ENCODE measurements at regions not wholly inside any gene's neighbourhood (a gene's known extent, or its start where the extent isn't known, plus 50 kb on each side); places are given as distances from the start of the nearest gene placed in this dataset.
A peak's percentile ranks its signal among the peaks of the same experiment; 100 is the strongest.
"Not testable (repeated sequence)": the region's sequence is repeated elsewhere in the genome, so short reads cannot be mapped to it uniquely, and the experiment has no call there.

- not testable (repeated sequence) for H3K4me3 ChIP-seq (ENCODE audit: low read depth, low read length); H3K9me3 ChIP-seq (ENCODE audit: control insufficient read depth, insufficient read depth, low read depth, low read length); H3K36me3 ChIP-seq (ENCODE audit: control insufficient read depth, insufficient read depth, low read length); H3K27ac ChIP-seq (ENCODE audit: low read depth, low read length); H3K4me1 ChIP-seq (ENCODE audit: control insufficient read depth, insufficient read depth, low read length); H3K27me3 ChIP-seq (ENCODE audit: control insufficient read depth, insufficient read depth, low read length)
- peak overlapping the region; percentile 30 for H3K9ac ChIP-seq (ENCODE audit: low read length)
These were observed 199.2 kb upstream of the PZP start for GRCh38 chr12:9407425-9407748.

GRCh38 chr12:9406564-9407424, 198.6 kb upstream of the PZP start:
- peaks cover 4% of the 10 kb centered on the region for H3K27me3 ChIP-seq (ENCODE audit: control insufficient read depth, insufficient read depth, low read length)
- no peaks in the 10 kb centered on the region for H3K36me3 ChIP-seq (ENCODE audit: control insufficient read depth, insufficient read depth, low read length)
- no peaks in the 10 kb centered on the region for H3K9me3 ChIP-seq (ENCODE audit: control insufficient read depth, insufficient read depth, low read depth, low read length)
- H3K9ac ChIP-seq (ENCODE audit: low read length), result peak overlapping the region; percentile 30
- H3K27ac ChIP-seq (ENCODE audit: low read depth, low read length), result no peak overlapping the region
- peak overlapping the region; percentile 40 for H3K4me3 ChIP-seq (ENCODE audit: low read depth, low read length)
- no peaks in the 10 kb centered on the region; the same call in 1 of the 2 replicates for H3K4me1 ChIP-seq (ENCODE audit: control insufficient read depth, insufficient read depth, low read length)

GRCh38 chr12:9405886-9406563, 197.8 kb upstream of the PZP start:
- Histone ChIP-seq H3K9me3 (ENCODE audit: control insufficient read depth, insufficient read depth, low read depth, low read length) (no peaks in the 10 kb centered on the region), H3K4me3 (ENCODE audit: low read depth, low read length) (peak overlapping the region; percentile 40; the same call in 1 of the 2 replicates), H3K36me3 (ENCODE audit: control insufficient read depth, insufficient read depth, low read length) (no peaks in the 10 kb centered on the region), H3K9ac (ENCODE audit: low read length) (no peak overlapping the region), H3K27me3 (ENCODE audit: control insufficient read depth, insufficient read depth, low read length) (peaks cover 4% of the 10 kb centered on the region), H3K27ac (ENCODE audit: low read depth, low read length) (no peak overlapping the region), H3K4me1 (ENCODE audit: control insufficient read depth, insufficient read depth, low read length) (no peaks in the 10 kb centered on the region; the same call in 1 of the 2 replicates)

GRCh38 chr12:9404469-9405260, 196.5 kb upstream of the PZP start:
- no peak overlapping the region for H3K9ac ChIP-seq (ENCODE audit: low read length)
- no peaks in the 10 kb centered on the region; the same call in 1 of the 2 replicates for H3K4me1 ChIP-seq (ENCODE audit: control insufficient read depth, insufficient read depth, low read length)
- H3K27me3 ChIP-seq (ENCODE audit: control insufficient read depth, insufficient read depth, low read length), result peaks cover 4% of the 10 kb centered on the region
- no peaks in the 10 kb centered on the region for H3K36me3 ChIP-seq (ENCODE audit: control insufficient read depth, insufficient read depth, low read length)
- H3K4me3 ChIP-seq (ENCODE audit: low read depth, low read length), result no peak overlapping the region
- H3K9me3 ChIP-seq (ENCODE audit: control insufficient read depth, insufficient read depth, low read depth, low read length), result no peaks in the 10 kb centered on the region
- H3K27ac ChIP-seq (ENCODE audit: low read depth, low read length), result no peak overlapping the region

GRCh38 chr12:9404031-9404430, 195.8 kb upstream of the PZP start:
- Histone ChIP-seq H3K36me3 (ENCODE audit: control insufficient read depth, insufficient read depth, low read length) (no peaks in the 10 kb centered on the region), H3K9ac (ENCODE audit: low read length) (no peak overlapping the region), H3K9me3 (ENCODE audit: control insufficient read depth, insufficient read depth, low read depth, low read length) (no peaks in the 10 kb centered on the region), H3K4me1 (ENCODE audit: control insufficient read depth, insufficient read depth, low read length) (no peaks in the 10 kb centered on the region; the same call in 1 of the 2 replicates), H3K4me3 (ENCODE audit: low read depth, low read length) (no peak overlapping the region), H3K27me3 (ENCODE audit: control insufficient read depth, insufficient read depth, low read length) (peaks cover 4% of the 10 kb centered on the region), H3K27ac (ENCODE audit: low read depth, low read length) (no peak overlapping the region)

- not testable (repeated sequence) for H3K9me3 ChIP-seq (ENCODE audit: control insufficient read depth, insufficient read depth, low read depth, low read length); H3K4me3 ChIP-seq (ENCODE audit: low read depth, low read length)
These were observed 194.3 kb upstream of the PZP start for GRCh38 chr12:9402432-9403040.

GRCh38 chr12:9396367-9396766, 188.2 kb upstream of the PZP start:
- H3K4me1 ChIP-seq (ENCODE audit: control insufficient read depth, insufficient read depth, low read length); H3K4me3 ChIP-seq (ENCODE audit: low read depth, low read length): not testable (repeated sequence)

More at GRCh38 chr12:9402432-9403040, 194.3 kb upstream of the PZP start:
- H3K27ac ChIP-seq (ENCODE audit: low read depth, low read length); H3K36me3 ChIP-seq (ENCODE audit: control insufficient read depth, insufficient read depth, low read length); H3K9ac ChIP-seq (ENCODE audit: low read length); H3K4me1 ChIP-seq (ENCODE audit: control insufficient read depth, insufficient read depth, low read length); H3K27me3 ChIP-seq (ENCODE audit: control insufficient read depth, insufficient read depth, low read length): not testable (repeated sequence)

GRCh38 chr12:9395220-9395619, 187.0 kb upstream of the PZP start:
- H3K27me3 ChIP-seq (ENCODE audit: control insufficient read depth, insufficient read depth, low read length); H3K4me1 ChIP-seq (ENCODE audit: control insufficient read depth, insufficient read depth, low read length); H3K4me3 ChIP-seq (ENCODE audit: low read depth, low read length); H3K27ac ChIP-seq (ENCODE audit: low read depth, low read length); H3K9ac ChIP-seq (ENCODE audit: low read length); H3K9me3 ChIP-seq (ENCODE audit: control insufficient read depth, insufficient read depth, low read depth, low read length); H3K36me3 ChIP-seq (ENCODE audit: control insufficient read depth, insufficient read depth, low read length): not testable (repeated sequence)

More at GRCh38 chr12:9396367-9396766, 188.2 kb upstream of the PZP start:
- not testable (repeated sequence) for H3K9me3 ChIP-seq (ENCODE audit: control insufficient read depth, insufficient read depth, low read depth, low read length); H3K27ac ChIP-seq (ENCODE audit: low read depth, low read length); H3K36me3 ChIP-seq (ENCODE audit: control insufficient read depth, insufficient read depth, low read length); H3K9ac ChIP-seq (ENCODE audit: low read length); H3K27me3 ChIP-seq (ENCODE audit: control insufficient read depth, insufficient read depth, low read length)

GRCh38 chr12:9392842-9393241, 184.6 kb upstream of the PZP start:
- H3K27me3 ChIP-seq (ENCODE audit: control insufficient read depth, insufficient read depth, low read length), result no peaks in the 10 kb centered on the region
- no peak overlapping the region for H3K9ac ChIP-seq (ENCODE audit: low read length)
- H3K4me1 ChIP-seq (ENCODE audit: control insufficient read depth, insufficient read depth, low read length), result peaks cover 4% of the 10 kb centered on the region; the same call in 1 of the 2 replicates
- H3K27ac ChIP-seq (ENCODE audit: low read depth, low read length), result no peak overlapping the region
- no peak overlapping the region for H3K4me3 ChIP-seq (ENCODE audit: low read depth, low read length)
- no peaks in the 10 kb centered on the region for H3K9me3 ChIP-seq (ENCODE audit: control insufficient read depth, insufficient read depth, low read depth, low read length)
- no peaks in the 10 kb centered on the region for H3K36me3 ChIP-seq (ENCODE audit: control insufficient read depth, insufficient read depth, low read length)

- Histone ChIP-seq H3K27me3 (ENCODE audit: control insufficient read depth, insufficient read depth, low read length) (no peaks in the 10 kb centered on the region), H3K9me3 (ENCODE audit: control insufficient read depth, insufficient read depth, low read depth, low read length) (no peaks in the 10 kb centered on the region), H3K4me3 (ENCODE audit: low read depth, low read length) (no peak overlapping the region)
These were observed 183.6 kb upstream of the PZP start for GRCh38 chr12:9391815-9392214.

More at GRCh38 chr12:9391815-9392214, 183.6 kb upstream of the PZP start:
- H3K4me1 ChIP-seq (ENCODE audit: control insufficient read depth, insufficient read depth, low read length), result peaks cover 4% of the 10 kb centered on the region; the same call in 1 of the 2 replicates
- no peak overlapping the region for H3K27ac ChIP-seq (ENCODE audit: low read depth, low read length)
- no peaks in the 10 kb centered on the region for H3K36me3 ChIP-seq (ENCODE audit: control insufficient read depth, insufficient read depth, low read length)
- H3K9ac ChIP-seq (ENCODE audit: low read length), result no peak overlapping the region

All from HUES6 (cell line).